ENCODE measurements at regions not wholly inside any gene's neighbourhood (a gene's known extent, or its start where the extent isn't known, plus 50 kb on each side); places are given as distances from the start of the nearest gene placed in this dataset.

GRCh38 chr2:126448611-126449010 is 207.3 kb upstream of the GYPC start:
- no peak for TF ChIP-seq CTCF (IDR thresholded peaks at IDR 0.05; ENCODE audit: low read depth, low read length)
- H3K4me3 ChIP-seq (replicated peaks in 1 of 2; ENCODE audit: low read depth in 2 of 2, low read length in 2 of 2): no peak overlapping the region
- no peak for DNase-seq (ENCODE audit: low read depth in 2 of 2)

- H3K4me3 ChIP-seq (replicated peaks in 1 of 2; ENCODE audit: low read depth in 2 of 2, low read length in 2 of 2): no peak overlapping the region
- TF ChIP-seq CTCF (IDR thresholded peaks at IDR 0.05; ENCODE audit: low read depth, low read length): no peak
- DNase-seq (ENCODE audit: low read depth in 2 of 2): no peak
These were observed 206.3 kb upstream of the GYPC start for GRCh38 chr2:126449677-126450076.

GRCh38 chr2:126463892-126464674 is 191.9 kb upstream of the GYPC start:
- DNase-seq (ENCODE audit: low read depth in 2 of 2): no peak
- no peak overlapping the region for H3K4me3 ChIP-seq (replicated peaks in 1 of 2; ENCODE audit: low read depth in 2 of 2, low read length in 2 of 2)
- TF ChIP-seq CTCF (IDR thresholded peaks at IDR 0.05; ENCODE audit: low read depth, low read length): no peak

GRCh38 chr2:126467367-126468054 is 188.4 kb upstream of the GYPC start:
- H3K4me3 ChIP-seq (replicated peaks in 1 of 2; ENCODE audit: low read depth in 2 of 2, low read length in 2 of 2): no peak overlapping the region
- TF ChIP-seq CTCF (IDR thresholded peaks at IDR 0.05; ENCODE audit: low read depth, low read length): no peak
- DNase-seq (ENCODE audit: low read depth in 2 of 2): no peak

GRCh38 chr2:126475031-126475430 is 180.9 kb upstream of the GYPC start:
- no peak for DNase-seq (ENCODE audit: low read depth in 2 of 2)
- TF ChIP-seq CTCF (IDR thresholded peaks at IDR 0.05; ENCODE audit: low read depth, low read length): no peak
- no peak overlapping the region for H3K4me3 ChIP-seq (replicated peaks in 1 of 2; ENCODE audit: low read depth in 2 of 2, low read length in 2 of 2)

GRCh38 chr2:126476691-126477090 is 179.3 kb upstream of the GYPC start:
- no peak for TF ChIP-seq CTCF (IDR thresholded peaks at IDR 0.05; ENCODE audit: low read depth, low read length)
- no peak for DNase-seq (ENCODE audit: low read depth in 2 of 2)
- H3K4me3 ChIP-seq (replicated peaks in 1 of 2; ENCODE audit: low read depth in 2 of 2, low read length in 2 of 2): no peak overlapping the region
